DND-41 (cell line): ENCODE measurements at regions not wholly inside any gene's neighbourhood (a gene's known extent, or its start where the extent isn't known, plus 50 kb on each side); places are given as distances from the start of the nearest gene placed in this dataset.

ENCODE experiments used
- ATAC-seq: fragments of 200-7000 bp; cut with Tn5 transposase; 3 replicates; pipeline ENCODE4 v1.9.1; 2021; ENCODE audit warnings: low read depth; ENCODE audit not compliant: insufficient read depth
- DNase-seq: peaks from one replicate; pipeline ENCODE4 v3.0.0-alpha.2; 2020
- H2AFZ ChIP-seq: 2 replicates; pipeline ENCODE4 v1.6.0; 2012; ENCODE audit warnings: low read depth, low read length
- H3K27ac ChIP-seq: 2 replicates; pipeline ENCODE4 v1.5.1; 2012; ENCODE audit warnings: low read length, inconsistent platforms
- H3K27me3 ChIP-seq: fragments of 200-600 bp; sonication (generic); 2 replicates; pipeline ENCODE4 v1.6.0; 2012; ENCODE audit warnings: low read length, mild to moderate bottlenecking, inconsistent platforms; ENCODE audit not compliant: insufficient read depth, poor library complexity
- H3K36me3 ChIP-seq: 2 replicates; pipeline ENCODE4 v1.5.1; 2012; ENCODE audit warnings: low read length, inconsistent platforms; ENCODE audit not compliant: insufficient read depth
- H3K4me1 ChIP-seq: 2 replicates; pipeline ENCODE4 v1.5.1; 2012; ENCODE audit warnings: mild to moderate bottlenecking, low read length; ENCODE audit not compliant: insufficient read depth
- H3K4me2 ChIP-seq: 2 replicates; pipeline ENCODE4 v1.6.0; 2012; ENCODE audit warnings: mild to moderate bottlenecking, moderate library complexity, low read length, inconsistent platforms; ENCODE audit not compliant: insufficient read depth
- H3K4me3 ChIP-seq, 2 experiments: fragments of 200-600 bp in 1 of 2; shearing (Covaris generic) in 1 of 2; 2 replicates each; pipeline ENCODE4 v1.5.1; 2012 to 2016; ENCODE audit warnings: inconsistent platforms in 2 of 2, low read length in 2 of 2, mild to moderate bottlenecking in 2 of 2, low read depth in 1 of 2, moderate library complexity in 1 of 2
- H3K79me2 ChIP-seq: 2 replicates; pipeline ENCODE4 v1.6.0; 2012; ENCODE audit warnings: low read length, inconsistent platforms; ENCODE audit not compliant: insufficient read depth
- H3K9ac ChIP-seq: 2 replicates; pipeline ENCODE4 v1.6.0; 2012; ENCODE audit warnings: low read depth, mild to moderate bottlenecking, inconsistent platforms, low read length, moderate library complexity
- H3K9me3 ChIP-seq: 2 replicates; pipeline ENCODE4 v1.5.1; 2012; ENCODE audit warnings: low read length, moderate library complexity, mild to moderate bottlenecking, inconsistent platforms; ENCODE audit not compliant: insufficient read depth, severe bottlenecking
- H4K20me1 ChIP-seq: 2 replicates; pipeline ENCODE4 v1.6.0; 2012; ENCODE audit warnings: low read length; ENCODE audit not compliant: insufficient read depth
- EZH2 ChIP-seq: IDR thresholded peaks from 3 replicates; pipeline ENCODE4 v1.6.1; 2012; ENCODE audit warnings: borderline replicate concordance, low read depth, mild to moderate bottlenecking, moderate library complexity, low read length, inconsistent platforms; ENCODE audit not compliant: severe bottlenecking
- TF ChIP-seq, protein P1 (sequence below): IDR thresholded peaks from 2 replicates; pipeline ENCODE4 v1.5.1; 2012; ENCODE audit warnings: borderline replicate concordance, low read length, moderate library complexity, mild to moderate bottlenecking; ENCODE audit not compliant: poor library complexity, severe bottlenecking; ENCODE audit errors: extremely low read depth

DNA sequence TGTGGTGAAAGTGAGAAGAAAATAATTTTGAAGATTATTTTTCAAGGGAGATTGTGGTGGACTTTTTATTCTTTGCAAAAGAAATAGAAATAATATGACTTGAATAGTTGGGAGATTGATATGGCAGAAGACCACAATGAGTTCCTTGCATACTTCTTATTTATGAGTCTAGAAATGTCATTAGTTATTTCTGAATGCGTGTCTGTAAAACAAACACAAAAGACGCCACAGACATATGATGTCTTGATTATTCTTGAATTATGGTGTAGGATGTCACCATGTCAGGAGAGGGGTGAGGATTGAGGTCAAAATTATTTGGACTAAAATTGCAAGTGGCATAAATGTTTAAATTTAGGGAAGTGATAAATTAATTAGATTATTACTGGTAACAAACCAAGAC is 440.7 kb upstream of the PDE3A start:
- ATAC-seq (no peak), DNase-seq (no peak)
- TF ChIP-seq EZH2: no peak
- TF ChIP-seq, protein P1, sequence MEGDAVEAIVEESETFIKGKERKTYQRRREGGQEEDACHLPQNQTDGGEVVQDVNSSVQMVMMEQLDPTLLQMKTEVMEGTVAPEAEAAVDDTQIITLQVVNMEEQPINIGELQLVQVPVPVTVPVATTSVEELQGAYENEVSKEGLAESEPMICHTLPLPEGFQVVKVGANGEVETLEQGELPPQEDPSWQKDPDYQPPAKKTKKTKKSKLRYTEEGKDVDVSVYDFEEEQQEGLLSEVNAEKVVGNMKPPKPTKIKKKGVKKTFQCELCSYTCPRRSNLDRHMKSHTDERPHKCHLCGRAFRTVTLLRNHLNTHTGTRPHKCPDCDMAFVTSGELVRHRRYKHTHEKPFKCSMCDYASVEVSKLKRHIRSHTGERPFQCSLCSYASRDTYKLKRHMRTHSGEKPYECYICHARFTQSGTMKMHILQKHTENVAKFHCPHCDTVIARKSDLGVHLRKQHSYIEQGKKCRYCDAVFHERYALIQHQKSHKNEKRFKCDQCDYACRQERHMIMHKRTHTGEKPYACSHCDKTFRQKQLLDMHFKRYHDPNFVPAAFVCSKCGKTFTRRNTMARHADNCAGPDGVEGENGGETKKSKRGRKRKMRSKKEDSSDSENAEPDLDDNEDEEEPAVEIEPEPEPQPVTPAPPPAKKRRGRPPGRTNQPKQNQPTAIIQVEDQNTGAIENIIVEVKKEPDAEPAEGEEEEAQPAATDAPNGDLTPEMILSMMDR: no peak
- no peaks in the 10 kb centered on the region for H3K27me3 ChIP-seq
- H3K27ac ChIP-seq: no peak overlapping the region
- H3K4me2 ChIP-seq: no peak overlapping the region
- no peak overlapping the region for H3K4me3 ChIP-seq
- no peak overlapping the region for H3K9ac ChIP-seq
- no peaks in the 10 kb centered on the region for H3K9me3 ChIP-seq
- no peaks in the 10 kb centered on the region for H3K36me3 ChIP-seq
- no peak overlapping the region for H2AFZ ChIP-seq
- no peaks in the 10 kb centered on the region for H3K4me1 ChIP-seq
- H4K20me1 ChIP-seq: no peaks in the 10 kb centered on the region
- H3K79me2 ChIP-seq: no peaks in the 10 kb centered on the region

DNA sequence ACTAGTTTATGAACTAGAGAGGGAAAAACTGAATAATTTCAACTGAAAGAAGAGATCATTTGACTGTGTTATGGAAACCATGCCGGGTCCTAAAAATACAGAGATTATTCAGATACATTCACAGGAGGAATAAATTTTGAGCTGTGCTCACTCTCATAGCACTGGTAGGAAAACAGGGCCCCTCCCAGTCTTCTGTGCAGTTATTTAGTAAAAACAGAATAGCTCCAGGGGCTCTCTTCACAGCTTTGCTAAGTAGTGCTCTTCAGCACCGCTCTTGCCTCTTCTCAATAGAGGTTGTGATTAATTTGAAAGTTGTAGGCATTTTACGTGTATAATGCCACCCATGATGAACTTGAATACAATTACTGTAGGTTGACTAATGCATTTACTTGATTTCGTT is 435.9 kb upstream of the PDE3A start:
- Histone ChIP-seq H3K27ac (no peak overlapping the region), H3K4me2 (no peak overlapping the region), H3K27me3 (no peaks in the 10 kb centered on the region), H3K9ac (no peak overlapping the region), H3K9me3 (no peaks in the 10 kb centered on the region), H2AFZ (no peak overlapping the region), H3K36me3 (no peaks in the 10 kb centered on the region), H3K4me3 (no peak overlapping the region), H3K79me2 (no peaks in the 10 kb centered on the region), H4K20me1 (no peaks in the 10 kb centered on the region), H3K4me1 (no peaks in the 10 kb centered on the region)
- DNase-seq: no peak
- TF ChIP-seq EZH2: no peak
- TF ChIP-seq, protein P1: no peak
- no peak for ATAC-seq

DNA sequence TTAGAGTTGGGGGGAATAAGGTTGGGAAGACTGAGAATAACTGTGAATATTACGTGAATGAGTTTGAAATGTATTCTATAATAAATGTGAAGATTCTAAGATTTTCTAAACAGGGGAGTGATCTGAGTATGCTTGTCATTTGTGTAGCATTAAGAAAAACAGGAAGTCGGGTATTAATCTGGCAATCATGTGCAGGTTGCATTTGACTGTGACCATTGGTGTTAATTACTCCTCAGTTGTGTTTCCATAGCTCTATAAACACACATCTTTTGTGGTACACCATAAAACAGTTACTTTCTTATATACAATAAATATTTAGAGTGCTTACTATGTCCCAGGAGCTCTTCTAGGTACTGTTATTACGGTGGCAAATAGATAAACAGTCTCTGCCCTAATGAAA is 434.4 kb upstream of the PDE3A start:
- H3K27ac ChIP-seq: no peak overlapping the region
- DNase-seq: no peak
- H3K36me3 ChIP-seq: no peaks in the 10 kb centered on the region
- no peak overlapping the region for H3K4me2 ChIP-seq
- no peaks in the 10 kb centered on the region for H3K4me1 ChIP-seq
- no peaks in the 10 kb centered on the region for H3K27me3 ChIP-seq
- no peak for ATAC-seq
- H3K9me3 ChIP-seq: no peaks in the 10 kb centered on the region
- H3K4me3 ChIP-seq: no peak overlapping the region
- no peak overlapping the region for H2AFZ ChIP-seq
- no peaks in the 10 kb centered on the region for H3K79me2 ChIP-seq
- TF ChIP-seq, protein P1: no peak
- no peak for TF ChIP-seq EZH2
- H4K20me1 ChIP-seq: no peaks in the 10 kb centered on the region
- no peak overlapping the region for H3K9ac ChIP-seq

DNA sequence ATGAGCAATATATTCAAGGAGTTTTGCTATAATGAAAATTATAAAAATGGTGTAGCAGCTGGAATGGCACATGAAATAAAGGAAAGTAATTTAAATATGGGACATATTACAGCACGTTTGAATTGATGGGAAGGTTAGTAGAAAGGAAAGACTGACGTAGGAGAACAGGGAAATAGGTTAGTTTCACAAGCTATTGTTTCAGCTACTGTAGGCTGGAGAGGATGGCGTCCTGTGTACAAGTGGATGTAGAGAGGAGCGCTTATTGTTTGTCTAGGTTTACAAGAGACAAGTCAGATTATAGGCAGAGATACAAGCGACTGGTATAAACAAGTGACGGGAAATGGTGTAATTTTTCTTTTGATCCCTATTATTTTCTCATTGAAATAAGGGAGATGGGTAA is 431.2 kb upstream of the PDE3A start:
- no peak overlapping the region for H2AFZ ChIP-seq
- H3K79me2 ChIP-seq: no peaks in the 10 kb centered on the region
- no peak overlapping the region for H3K9ac ChIP-seq
- H3K4me3 ChIP-seq: no peak overlapping the region
- H3K4me1 ChIP-seq: no peaks in the 10 kb centered on the region
- H3K36me3 ChIP-seq: no peaks in the 10 kb centered on the region
- no peaks in the 10 kb centered on the region for H3K9me3 ChIP-seq
- no peak for ATAC-seq
- H4K20me1 ChIP-seq: no peaks in the 10 kb centered on the region
- no peak overlapping the region for H3K27ac ChIP-seq
- no peaks in the 10 kb centered on the region for H3K27me3 ChIP-seq
- no peak for DNase-seq
- no peak for TF ChIP-seq EZH2
- TF ChIP-seq, protein P1: no peak
- no peak overlapping the region for H3K4me2 ChIP-seq
